ENCODE measurements at regions not wholly inside any gene's neighbourhood (a gene's known extent, or its start where the extent isn't known, plus 50 kb on each side); places are given as distances from the start of the nearest gene placed in this dataset.

- intact Hi-C loops (cut with DNase I): no loop called here
- Histone ChIP-seq H3K36me3 (no peaks in the 10 kb centered on the region), H3K27ac (no peak overlapping the region), H3K9me3 (no peaks in the 10 kb centered on the region), H3K27me3 (no peaks in the 10 kb centered on the region), H3K4me3 (no peak overlapping the region), H3K4me1 (no peaks in the 10 kb centered on the region)
- no peak for DNase-seq
- TF ChIP-seq CTCF (IDR thresholded peaks at IDR 0.05) (no peak), POLR2A (IDR thresholded peaks at IDR 0.05) (no peak)
- 60 to 71% methylated on average over 3 of the region's 3 CpGs for WGBS, 2 donors
These were observed 200.9 kb upstream of the MID1 start for GRCh38 chrX:10821293-10821692.

DNA sequence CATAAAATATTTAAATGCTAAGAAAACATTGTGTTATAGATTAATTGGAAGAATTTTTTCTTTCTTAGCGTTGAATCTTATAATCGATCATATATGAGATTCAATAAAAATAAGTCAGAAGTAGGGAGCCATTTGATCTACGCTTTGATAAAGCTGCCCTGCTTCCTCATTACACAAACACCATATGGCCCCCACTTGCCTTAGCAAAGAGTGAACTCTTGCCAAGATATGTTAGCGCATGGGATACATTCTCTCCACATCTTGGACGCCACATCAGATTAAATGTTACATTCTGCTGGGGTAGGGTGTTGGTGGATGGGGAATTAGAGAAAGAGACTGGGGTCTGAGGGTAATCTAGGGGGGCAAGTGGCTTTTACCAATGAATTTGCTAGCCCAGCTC is 207.7 kb upstream of the MID1 start:
- intact Hi-C loops (cut with DNase I): no loop called here
- Histone ChIP-seq H3K27ac (no peak overlapping the region), H3K4me1 (peaks cover 0 to 7% (median 0%) of the 10 kb centered on the region in 3 donors), H3K4me3 (no peak overlapping the region), H3K36me3 (no peaks in the 10 kb centered on the region), H3K9me3 (no peaks in the 10 kb centered on the region), H3K27me3 (no peaks in the 10 kb centered on the region)
- 80 to 94% methylated on average over 5 of the region's 5 CpGs for WGBS, 2 donors
- DNase-seq: no peak
- TF ChIP-seq POLR2A (IDR thresholded peaks at IDR 0.05): no peak
- no peak for TF ChIP-seq CTCF (IDR thresholded peaks at IDR 0.05)

DNA sequence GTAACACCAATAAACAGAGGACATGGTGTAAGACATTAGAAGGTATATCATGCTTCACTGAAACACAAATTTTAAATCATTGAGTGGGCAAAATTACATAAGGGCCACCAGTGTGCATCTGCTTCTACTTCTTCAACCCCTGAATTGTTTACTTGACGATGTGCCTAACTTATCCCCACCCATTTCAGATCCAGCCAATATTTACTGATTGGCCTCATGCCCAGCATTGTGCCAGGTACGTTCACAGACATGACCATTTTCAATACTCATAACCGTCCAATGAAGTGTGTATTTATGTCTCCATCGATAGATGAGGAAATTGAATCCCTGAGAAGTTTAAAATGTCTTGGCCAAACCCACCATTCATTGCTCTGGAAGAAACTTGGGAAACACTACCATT is 208.3 kb upstream of the MID1 start:
- intact Hi-C loops (cut with DNase I): no loop called here
- Histone ChIP-seq H3K27ac (no peak overlapping the region), H3K9me3 (no peaks in the 10 kb centered on the region), H3K27me3 (no peaks in the 10 kb centered on the region), H3K36me3 (no peaks in the 10 kb centered on the region), H3K4me3 (no peak overlapping the region), H3K4me1 (peaks cover 0 to 9% (median 0%) of the 10 kb centered on the region in 3 donors)
- no peak for DNase-seq
- 28 to 31% methylated on average over 4 of the region's 4 CpGs for WGBS, 2 donors
- TF ChIP-seq CTCF (IDR thresholded peaks at IDR 0.05): no peak

DNA sequence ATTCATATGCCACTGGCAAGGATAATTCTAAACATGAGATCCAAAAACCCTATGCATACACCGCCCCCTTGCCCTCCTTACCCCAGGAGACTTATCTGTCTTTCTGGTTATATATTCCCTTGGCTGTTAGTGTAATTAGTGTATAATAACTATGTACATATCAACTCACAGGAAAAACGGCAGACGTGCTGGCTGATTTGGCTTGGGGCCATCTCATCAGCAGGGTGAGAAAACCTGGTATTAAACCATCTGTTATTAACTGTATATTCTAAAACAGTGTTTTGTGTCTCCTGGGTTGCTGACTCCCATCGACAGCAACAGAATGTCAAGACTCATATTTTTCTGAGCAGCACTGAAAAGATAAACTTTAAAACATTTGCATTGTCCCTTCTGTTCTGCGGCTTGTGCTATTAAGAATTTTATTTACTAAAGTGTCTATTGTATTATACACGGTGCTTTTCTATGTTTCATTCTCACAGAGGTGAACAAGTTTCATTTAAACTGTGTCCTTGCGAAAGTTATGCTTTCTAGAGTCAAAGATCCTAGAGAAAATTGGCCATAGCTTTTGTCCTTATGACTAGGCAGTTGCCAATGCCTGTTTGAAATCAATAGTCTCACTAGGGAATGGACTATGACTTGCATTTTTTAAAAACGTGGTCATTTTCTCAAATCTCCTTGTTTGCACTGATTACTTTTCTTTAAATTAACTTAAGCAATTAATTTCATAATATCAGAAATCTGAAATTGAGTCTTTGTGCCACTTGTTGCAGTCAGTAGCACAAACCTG is 211.5 kb upstream of the MID1 start:
- WGBS, 2 donors: 44 to 46% methylated on average over 8 of the region's 8 CpGs
- intact Hi-C loops (cut with DNase I): no loop called here

More for the DNA sequence above, 211.5 kb upstream of the MID1 start:
- H3K4me1 ChIP-seq: peaks cover 0 to 9% (median 0%) of the 10 kb centered on the region in 3 donors
- no peak overlapping the region for H3K4me3 ChIP-seq
- DNase-seq: no peak
- no peaks in the 10 kb centered on the region for H3K9me3 ChIP-seq
- no peak overlapping the region for H3K27ac ChIP-seq
- no peaks in the 10 kb centered on the region for H3K36me3 ChIP-seq
- TF ChIP-seq POLR2A (IDR thresholded peaks at IDR 0.05): no peak
- TF ChIP-seq CTCF (IDR thresholded peaks at IDR 0.05): no peak
- no peaks in the 10 kb centered on the region for H3K27me3 ChIP-seq

Measured in esophagus squamous epithelium (tissue), 5 donors.